ENCODE measurements at regions not wholly inside any gene's neighbourhood (a gene's known extent, or its start where the extent isn't known, plus 50 kb on each side); places are given as distances from the start of the nearest gene placed in this dataset.

DNA sequence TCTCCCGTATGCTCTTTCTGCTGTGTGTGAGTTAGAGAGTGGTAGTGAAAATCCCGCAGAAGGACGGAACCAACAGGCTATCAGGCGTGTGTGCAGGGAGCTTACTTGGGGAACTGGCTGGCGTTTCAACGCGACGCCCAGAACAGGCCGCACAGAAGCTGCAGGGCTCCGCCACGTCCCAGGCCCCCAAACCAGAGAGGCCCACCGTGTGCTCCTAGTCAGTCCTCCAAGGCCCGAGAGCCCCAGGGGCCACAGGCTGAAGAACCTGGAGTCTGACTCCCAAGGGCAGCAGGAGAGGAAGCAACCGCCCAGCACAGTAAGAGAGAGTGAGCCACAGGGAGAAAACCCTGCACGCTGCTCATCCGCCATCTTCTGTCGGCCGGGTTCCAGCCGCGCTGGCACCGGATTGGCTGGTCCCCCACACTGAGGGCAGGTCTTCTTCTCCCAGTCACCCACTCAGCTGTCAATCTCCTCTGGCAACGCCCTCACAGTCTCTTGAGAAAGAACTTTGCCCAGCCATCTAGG lies 730.6 kb upstream of the VSTM2A start:
- TF ChIP-seq EZH2 (IDR thresholded peaks at IDR 0.05) (no peak), POLR2AphosphoS5 (IDR thresholded peaks at IDR 0.05; ENCODE audit: borderline replicate concordance, low read depth, low read length) (no peak), FOXP2 (optimal IDR thresholded peaks at IDR 0.05; ENCODE audit: control extremely low read depth, extremely low read length, insufficient read depth) (no peak)
